Nephron (organoid): ENCODE measurements at regions not wholly inside any gene's neighbourhood (a gene's known extent, or its start where the extent isn't known, plus 50 kb on each side); places are given as distances from the start of the nearest gene placed in this dataset.
A peak's percentile ranks its signal among the peaks of the same experiment; 100 is the strongest.

Experiments
- H3K27ac Mint-ChIP-seq, 3 experiments: 2 replicates each; pipeline ENCODE4 v1.8.0; 2020; ENCODE audit warnings: mixed read lengths in 3 of 3, mild to moderate bottlenecking in 2 of 3, moderate library complexity in 1 of 3
- H3K27me3 Mint-ChIP-seq: 2 replicates; pipeline ENCODE4 v1.8.0; 2021; ENCODE audit warnings: low read depth, mild to moderate bottlenecking, moderate library complexity, mixed read lengths
- H3K36me3 Mint-ChIP-seq: 2 replicates; pipeline ENCODE4 v1.8.0; 2020; ENCODE audit warnings: low read depth, mixed read lengths
- H3K4me1 Mint-ChIP-seq: 2 replicates; pipeline ENCODE4 v1.8.0; 2020; ENCODE audit warnings: mixed read lengths
- H3K4me3 Mint-ChIP-seq, 3 experiments: 2 replicates each; pipeline ENCODE4 v1.8.0; 2020; ENCODE audit warnings: mild to moderate bottlenecking in 3 of 3, mixed read lengths in 3 of 3, moderate library complexity in 2 of 3
- H3K9me3 Mint-ChIP-seq: 2 replicates; pipeline ENCODE4 v1.8.0; 2020; ENCODE audit warnings: mixed read lengths
- CTCF ChIP-seq, 3 experiments: fragments of 200-600 bp; sonication (generic); IDR thresholded peaks; one replicate each; pipeline ENCODE4 v1.5.0; 2021; ENCODE audit warnings: antibody characterized with exemption in 3 of 3; ENCODE audit not compliant: unreplicated experiment in 3 of 3

- peaks cover 26% of the 10 kb centered on the region for H3K9me3 Mint-ChIP-seq
- H3K4me3 Mint-ChIP-seq, result no peak overlapping the region
- H3K27ac Mint-ChIP-seq, result no peak overlapping the region
- H3K36me3 Mint-ChIP-seq, result no peaks in the 10 kb centered on the region
- H3K27me3 Mint-ChIP-seq, result peaks cover 8% of the 10 kb centered on the region
- peaks cover 13% of the 10 kb centered on the region for H3K4me1 Mint-ChIP-seq
- no peak for TF ChIP-seq CTCF (IDR thresholded peaks at IDR 0.05; ENCODE audit: unreplicated experiment in 3 of 3)
Observed at GRCh38 chrX:40406330-40406859, 174.4 kb upstream of the ATP6AP2 start.

GRCh38 chrX:40405399-40405798 lies 175.4 kb upstream of the ATP6AP2 start:
- H3K9me3 Mint-ChIP-seq, result peaks cover 24% of the 10 kb centered on the region
- H3K4me3 Mint-ChIP-seq, result no peak overlapping the region
- no peak for TF ChIP-seq CTCF (IDR thresholded peaks at IDR 0.05; ENCODE audit: unreplicated experiment in 3 of 3)
- H3K27me3 Mint-ChIP-seq, result peaks cover 8% of the 10 kb centered on the region
- no peak overlapping the region for H3K27ac Mint-ChIP-seq
- H3K36me3 Mint-ChIP-seq, result no peaks in the 10 kb centered on the region
- peaks cover 13% of the 10 kb centered on the region for H3K4me1 Mint-ChIP-seq

- Mint-ChIP-seq H3K36me3 (no peaks in the 10 kb centered on the region), H3K4me3 (no peak overlapping the region), H3K27ac (peak overlapping the region in 1 of 3 experiments; percentile 53), H3K4me1 (peaks cover 13% of the 10 kb centered on the region), H3K9me3 (peaks cover 15% of the 10 kb centered on the region), H3K27me3 (peaks cover 8% of the 10 kb centered on the region)
- no peak for TF ChIP-seq CTCF (IDR thresholded peaks at IDR 0.05; ENCODE audit: unreplicated experiment in 3 of 3)
Observed at GRCh38 chrX:40403757-40404156, 177.0 kb upstream of the ATP6AP2 start.

GRCh38 chrX:40402831-40403533 lies 177.8 kb upstream of the ATP6AP2 start:
- Mint-ChIP-seq H3K27ac (peak overlapping the region in 2 of 3 experiments; percentile 53 to 84), H3K9me3 (peaks cover 14% of the 10 kb centered on the region), H3K27me3 (peaks cover 8% of the 10 kb centered on the region), H3K36me3 (no peaks in the 10 kb centered on the region), H3K4me1 (peaks cover 13% of the 10 kb centered on the region), H3K4me3 (no peak overlapping the region)
- no peak for TF ChIP-seq CTCF (IDR thresholded peaks at IDR 0.05; ENCODE audit: unreplicated experiment in 3 of 3)

GRCh38 chrX:40395102-40395501 lies 185.7 kb upstream of the ATP6AP2 start:
- Mint-ChIP-seq H3K4me1 (no peaks in the 10 kb centered on the region), H3K27ac (no peak overlapping the region), H3K9me3 (peaks cover 14% of the 10 kb centered on the region), H3K27me3 (no peaks in the 10 kb centered on the region), H3K36me3 (no peaks in the 10 kb centered on the region), H3K4me3 (no peak overlapping the region)
- TF ChIP-seq CTCF (IDR thresholded peaks at IDR 0.05; ENCODE audit: unreplicated experiment in 3 of 3), result no peak

- Mint-ChIP-seq H3K4me1 (no peaks in the 10 kb centered on the region), H3K36me3 (no peaks in the 10 kb centered on the region), H3K4me3 (no peak overlapping the region), H3K9me3 (peaks cover 14% of the 10 kb centered on the region), H3K27me3 (no peaks in the 10 kb centered on the region), H3K27ac (no peak overlapping the region)
- TF ChIP-seq CTCF (IDR thresholded peaks at IDR 0.05; ENCODE audit: unreplicated experiment in 3 of 3), result no peak
Observed at GRCh38 chrX:40394302-40394701, 186.5 kb upstream of the ATP6AP2 start.
